ENCODE measurements at regions not wholly inside any gene's neighbourhood (a gene's known extent, or its start where the extent isn't known, plus 50 kb on each side); places are given as distances from the start of the nearest gene placed in this dataset.

- Histone ChIP-seq H3K36me3 (ENCODE audit: control insufficient read depth, insufficient read depth, low read length) (no peaks in the 10 kb centered on the region), H3K27ac (ENCODE audit: low read length) (no peak overlapping the region), H3K4me3 (ENCODE audit: low read depth in 2 of 2, low read length in 2 of 2) (no peak overlapping the region), H3K9me3 (ENCODE audit: control insufficient read depth, insufficient read depth, low read depth, low read length) (no peaks in the 10 kb centered on the region), H3K27me3 (ENCODE audit: control insufficient read depth, insufficient read depth, low read length) (no peaks in the 10 kb centered on the region), H3K4me1 (ENCODE audit: control insufficient read depth, insufficient read depth, low read length) (no peaks in the 10 kb centered on the region)
- intact Hi-C loops (cut with micrococcal nuclease; ENCODE audit: unreplicated experiment), result no loop called here
- in situ Hi-C loops (cut with HindIII; ENCODE audit: low pct_unique_long_range_greater_than_20kb, low sequenced_read_pairs), result no loop called here
- ATAC-seq (no peak), DNase-seq (ENCODE audit: low read depth, low spot score) (no peak)
- ChIA-PET CTCF (no interaction called here), POLR2A (no interaction called here)
- no peak for TF ChIP-seq SIN3A (IDR thresholded peaks at IDR 0.05; ENCODE audit: borderline replicate concordance, insufficient read depth, low read depth, low read length)
- BruUV-seq (replicated peaks), result no TSS peak
These were observed 219.6 kb downstream of the DKK2 start for GRCh38 chr4:106816496-106816895.

DNA sequence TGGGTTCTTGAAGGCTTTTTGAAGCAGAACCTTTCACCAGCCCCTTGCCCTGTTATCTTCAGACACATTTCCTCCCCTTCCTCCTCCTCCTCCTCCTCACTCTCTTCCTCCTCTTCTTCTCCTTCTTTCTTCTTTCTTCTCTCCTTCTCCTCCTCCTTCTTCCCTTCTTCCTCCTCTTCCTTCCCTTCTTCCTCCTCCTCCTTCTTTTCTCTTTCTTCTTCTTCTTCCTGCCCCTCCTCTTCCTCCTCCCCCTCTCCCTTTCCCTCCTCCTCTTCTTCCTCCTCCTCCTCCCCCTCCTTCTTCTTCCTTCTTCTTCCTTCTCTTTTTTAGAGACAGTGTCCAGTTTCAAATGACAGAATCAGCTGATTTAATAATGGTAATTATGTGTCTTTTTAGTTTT, 226.0 kb downstream of the DKK2 start:
- CTCF ChIA-PET, result no interaction called here
- no peaks in the 10 kb centered on the region for H3K36me3 ChIP-seq (ENCODE audit: control insufficient read depth, insufficient read depth, low read length)
- BruUV-seq (replicated peaks), result no TSS peak
- POLR2A ChIA-PET, result no interaction called here
- in situ Hi-C loops (cut with HindIII; ENCODE audit: low pct_unique_long_range_greater_than_20kb, low sequenced_read_pairs), result no loop called here
- intact Hi-C loops (cut with micrococcal nuclease; ENCODE audit: unreplicated experiment), result no loop called here
- no peaks in the 10 kb centered on the region for H3K4me1 ChIP-seq (ENCODE audit: control insufficient read depth, insufficient read depth, low read length)
- TF ChIP-seq, protein P1, sequence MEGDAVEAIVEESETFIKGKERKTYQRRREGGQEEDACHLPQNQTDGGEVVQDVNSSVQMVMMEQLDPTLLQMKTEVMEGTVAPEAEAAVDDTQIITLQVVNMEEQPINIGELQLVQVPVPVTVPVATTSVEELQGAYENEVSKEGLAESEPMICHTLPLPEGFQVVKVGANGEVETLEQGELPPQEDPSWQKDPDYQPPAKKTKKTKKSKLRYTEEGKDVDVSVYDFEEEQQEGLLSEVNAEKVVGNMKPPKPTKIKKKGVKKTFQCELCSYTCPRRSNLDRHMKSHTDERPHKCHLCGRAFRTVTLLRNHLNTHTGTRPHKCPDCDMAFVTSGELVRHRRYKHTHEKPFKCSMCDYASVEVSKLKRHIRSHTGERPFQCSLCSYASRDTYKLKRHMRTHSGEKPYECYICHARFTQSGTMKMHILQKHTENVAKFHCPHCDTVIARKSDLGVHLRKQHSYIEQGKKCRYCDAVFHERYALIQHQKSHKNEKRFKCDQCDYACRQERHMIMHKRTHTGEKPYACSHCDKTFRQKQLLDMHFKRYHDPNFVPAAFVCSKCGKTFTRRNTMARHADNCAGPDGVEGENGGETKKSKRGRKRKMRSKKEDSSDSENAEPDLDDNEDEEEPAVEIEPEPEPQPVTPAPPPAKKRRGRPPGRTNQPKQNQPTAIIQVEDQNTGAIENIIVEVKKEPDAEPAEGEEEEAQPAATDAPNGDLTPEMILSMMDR (IDR thresholded peaks at IDR 0.05), result no peak
- TF ChIP-seq SIN3A (IDR thresholded peaks at IDR 0.05; ENCODE audit: borderline replicate concordance, insufficient read depth, low read depth, low read length), result no peak
- no peak for TF ChIP-seq POLR2AphosphoS5 (IDR thresholded peaks at IDR 0.05; ENCODE audit: low read depth, low read length)
- TF ChIP-seq TCF7L2 (IDR thresholded peaks at IDR 0.05; ENCODE audit: low read depth, low read length), result no peak
- TF ChIP-seq, protein P2, sequence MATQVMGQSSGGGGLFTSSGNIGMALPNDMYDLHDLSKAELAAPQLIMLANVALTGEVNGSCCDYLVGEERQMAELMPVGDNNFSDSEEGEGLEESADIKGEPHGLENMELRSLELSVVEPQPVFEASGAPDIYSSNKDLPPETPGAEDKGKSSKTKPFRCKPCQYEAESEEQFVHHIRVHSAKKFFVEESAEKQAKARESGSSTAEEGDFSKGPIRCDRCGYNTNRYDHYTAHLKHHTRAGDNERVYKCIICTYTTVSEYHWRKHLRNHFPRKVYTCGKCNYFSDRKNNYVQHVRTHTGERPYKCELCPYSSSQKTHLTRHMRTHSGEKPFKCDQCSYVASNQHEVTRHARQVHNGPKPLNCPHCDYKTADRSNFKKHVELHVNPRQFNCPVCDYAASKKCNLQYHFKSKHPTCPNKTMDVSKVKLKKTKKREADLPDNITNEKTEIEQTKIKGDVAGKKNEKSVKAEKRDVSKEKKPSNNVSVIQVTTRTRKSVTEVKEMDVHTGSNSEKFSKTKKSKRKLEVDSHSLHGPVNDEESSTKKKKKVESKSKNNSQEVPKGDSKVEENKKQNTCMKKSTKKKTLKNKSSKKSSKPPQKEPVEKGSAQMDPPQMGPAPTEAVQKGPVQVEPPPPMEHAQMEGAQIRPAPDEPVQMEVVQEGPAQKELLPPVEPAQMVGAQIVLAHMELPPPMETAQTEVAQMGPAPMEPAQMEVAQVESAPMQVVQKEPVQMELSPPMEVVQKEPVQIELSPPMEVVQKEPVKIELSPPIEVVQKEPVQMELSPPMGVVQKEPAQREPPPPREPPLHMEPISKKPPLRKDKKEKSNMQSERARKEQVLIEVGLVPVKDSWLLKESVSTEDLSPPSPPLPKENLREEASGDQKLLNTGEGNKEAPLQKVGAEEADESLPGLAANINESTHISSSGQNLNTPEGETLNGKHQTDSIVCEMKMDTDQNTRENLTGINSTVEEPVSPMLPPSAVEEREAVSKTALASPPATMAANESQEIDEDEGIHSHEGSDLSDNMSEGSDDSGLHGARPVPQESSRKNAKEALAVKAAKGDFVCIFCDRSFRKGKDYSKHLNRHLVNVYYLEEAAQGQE (IDR thresholded peaks at IDR 0.05; ENCODE audit: insufficient read depth in 1 of 2, low read depth in 2 of 2, low read length in 1 of 2), result no peak
- no peak overlapping the region for H3K4me3 ChIP-seq (ENCODE audit: low read depth in 2 of 2, low read length in 2 of 2)
- no peaks in the 10 kb centered on the region for H3K9me3 ChIP-seq (ENCODE audit: control insufficient read depth, insufficient read depth, low read depth, low read length)
- DNase-seq (ENCODE audit: low read depth, low spot score) (no peak), ATAC-seq (no peak)
- H3K27ac ChIP-seq (ENCODE audit: low read length), result no peak overlapping the region
- H3K27me3 ChIP-seq (ENCODE audit: control insufficient read depth, insufficient read depth, low read length), result no peaks in the 10 kb centered on the region

DNA sequence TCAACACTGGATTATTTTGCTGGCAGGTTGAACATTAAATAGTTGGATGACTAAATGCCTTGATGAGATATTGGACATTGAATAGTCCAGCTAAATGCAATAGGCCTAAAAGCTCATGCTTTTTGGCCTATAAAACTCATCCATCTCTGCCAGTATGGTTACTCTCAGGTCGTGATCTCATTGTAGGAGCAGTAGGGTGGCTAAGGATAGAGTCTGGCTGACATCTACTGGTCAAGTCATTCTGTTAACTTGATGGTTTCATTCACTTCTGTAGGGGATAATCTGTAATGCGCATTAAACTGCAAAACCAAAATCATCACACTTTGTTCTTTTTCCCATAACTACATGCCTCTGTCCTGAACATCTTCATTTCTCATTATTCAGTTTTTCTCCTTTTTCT, 227.0 kb downstream of the DKK2 start:
- in situ Hi-C loops (cut with HindIII; ENCODE audit: low pct_unique_long_range_greater_than_20kb, low sequenced_read_pairs), result no loop called here
- no peaks in the 10 kb centered on the region for H3K9me3 ChIP-seq (ENCODE audit: control insufficient read depth, insufficient read depth, low read depth, low read length)
- TF ChIP-seq TCF7L2 (IDR thresholded peaks at IDR 0.05; ENCODE audit: low read depth, low read length), result no peak
- TF ChIP-seq, protein P1 (IDR thresholded peaks at IDR 0.05), result peak; percentile 23; the same call in 1 of the 2 replicates

More for the DNA sequence above, 227.0 kb downstream of the DKK2 start:
- no TSS peak for BruUV-seq (replicated peaks)
- no peak for ATAC-seq
- H3K4me3 ChIP-seq (ENCODE audit: low read depth in 2 of 2, low read length in 2 of 2), result no peak overlapping the region
- no peaks in the 10 kb centered on the region for H3K27me3 ChIP-seq (ENCODE audit: control insufficient read depth, insufficient read depth, low read length)
- no peak overlapping the region for H3K27ac ChIP-seq (ENCODE audit: low read length)
- H3K36me3 ChIP-seq (ENCODE audit: control insufficient read depth, insufficient read depth, low read length), result no peaks in the 10 kb centered on the region
- DNase-seq (ENCODE audit: low read depth, low spot score), result no peak
- ChIA-PET CTCF (interaction anchor here (0.6 kb wide), 1 partner anchor 480 kb away, joined by 3 read pairs; no protein-coding TSS in a partner anchor), POLR2A (no interaction called here)
- no peaks in the 10 kb centered on the region for H3K4me1 ChIP-seq (ENCODE audit: control insufficient read depth, insufficient read depth, low read length)
- intact Hi-C loops (cut with micrococcal nuclease; ENCODE audit: unreplicated experiment), result loop anchor here (5.0 kb wide), 1 partner anchor 442 kb away; the partner anchor contains the start of gene GIMD1

Measured in Panc1 (cell line).